GM19043 (cell line): ENCODE measurements at regions not wholly inside any gene's neighbourhood (a gene's known extent, or its start where the extent isn't known, plus 50 kb on each side); places are given as distances from the start of the nearest gene placed in this dataset.
"Not testable (repeated sequence)": the region's sequence is repeated elsewhere in the genome, so short reads cannot be mapped to it uniquely, and the experiment has no call there.

ENCODE experiments used
- ATAC-seq: cut with Tn5 transposase; IDR thresholded peaks from one replicate; pipeline ENCODE4 v1.9.1; 2021; ENCODE audit warnings: low read depth; ENCODE audit not compliant: unreplicated experiment

GRCh38 chr2:139742216-139743172 lies 962.3 kb upstream of the NXPH2 start:
- ATAC-seq, result no peak

- ATAC-seq, result no peak
These were observed 957.5 kb upstream of the NXPH2 start for GRCh38 chr2:139737659-139738058.

- ATAC-seq, result no peak
These were observed 950.0 kb upstream of the NXPH2 start for GRCh38 chr2:139730197-139730596.

- ATAC-seq, result no peak
These were observed 941.3 kb upstream of the NXPH2 start for GRCh38 chr2:139721411-139721995.

- no peak for ATAC-seq
These were observed 939.9 kb upstream of the NXPH2 start for GRCh38 chr2:139720056-139720455.

DNA sequence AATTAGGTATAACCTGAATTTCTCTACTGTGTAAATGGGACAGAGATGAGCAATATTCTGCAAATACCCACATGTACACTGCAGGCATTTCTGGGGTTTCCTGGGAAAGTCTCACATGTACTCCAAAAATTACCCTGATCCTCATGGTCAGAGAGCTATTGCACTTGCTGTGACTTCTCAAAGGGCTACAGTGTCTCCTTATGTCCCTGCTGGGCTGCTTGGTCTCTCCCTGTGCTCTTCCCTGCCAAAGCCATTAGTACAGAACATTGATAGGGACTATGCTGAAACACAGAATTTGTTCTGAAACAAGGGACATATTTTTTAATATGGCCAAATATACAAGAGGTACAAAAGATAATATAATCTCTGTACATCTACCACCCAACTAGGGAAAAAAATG lies 924.4 kb upstream of the NXPH2 start:
- ATAC-seq, result no peak

DNA sequence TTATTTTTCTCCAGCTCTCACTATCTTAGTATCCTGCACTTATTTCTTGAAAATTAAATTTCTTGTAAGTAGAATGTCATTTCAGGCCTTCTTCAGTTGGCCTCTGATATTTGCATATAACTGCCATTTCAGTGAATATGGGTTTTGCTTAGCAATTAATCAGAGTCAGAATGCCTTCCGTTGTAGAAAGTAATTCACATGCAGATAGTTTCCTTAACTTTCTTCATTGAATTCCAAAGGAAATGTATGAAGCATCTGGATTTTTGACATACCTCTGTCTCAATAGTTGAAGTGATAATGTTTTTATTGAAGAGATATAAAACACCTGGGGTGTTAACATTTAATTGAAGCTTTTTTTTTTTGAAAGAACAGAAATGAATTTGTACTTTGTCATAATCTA lies 914.1 kb upstream of the NXPH2 start:
- ATAC-seq, result no peak

DNA sequence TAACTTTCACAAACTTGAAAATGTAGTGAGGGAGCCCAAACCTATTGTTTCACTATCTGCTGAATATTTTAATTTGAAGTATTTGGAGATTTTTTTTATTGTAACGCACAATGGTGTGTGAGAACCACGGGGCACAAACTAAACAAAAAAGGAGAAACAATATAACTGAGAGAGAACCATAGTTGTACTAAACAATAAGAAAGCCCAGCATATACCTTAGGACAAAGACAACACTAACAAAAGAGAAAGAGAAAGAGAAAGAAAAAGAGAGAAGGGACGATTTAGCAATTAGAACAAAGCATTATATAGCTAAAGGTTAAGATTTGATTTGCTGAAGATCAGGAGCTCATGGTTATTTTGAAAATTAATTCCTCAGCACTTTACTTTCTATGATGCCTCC lies 906.0 kb upstream of the NXPH2 start:
- ATAC-seq, result no peak

DNA sequence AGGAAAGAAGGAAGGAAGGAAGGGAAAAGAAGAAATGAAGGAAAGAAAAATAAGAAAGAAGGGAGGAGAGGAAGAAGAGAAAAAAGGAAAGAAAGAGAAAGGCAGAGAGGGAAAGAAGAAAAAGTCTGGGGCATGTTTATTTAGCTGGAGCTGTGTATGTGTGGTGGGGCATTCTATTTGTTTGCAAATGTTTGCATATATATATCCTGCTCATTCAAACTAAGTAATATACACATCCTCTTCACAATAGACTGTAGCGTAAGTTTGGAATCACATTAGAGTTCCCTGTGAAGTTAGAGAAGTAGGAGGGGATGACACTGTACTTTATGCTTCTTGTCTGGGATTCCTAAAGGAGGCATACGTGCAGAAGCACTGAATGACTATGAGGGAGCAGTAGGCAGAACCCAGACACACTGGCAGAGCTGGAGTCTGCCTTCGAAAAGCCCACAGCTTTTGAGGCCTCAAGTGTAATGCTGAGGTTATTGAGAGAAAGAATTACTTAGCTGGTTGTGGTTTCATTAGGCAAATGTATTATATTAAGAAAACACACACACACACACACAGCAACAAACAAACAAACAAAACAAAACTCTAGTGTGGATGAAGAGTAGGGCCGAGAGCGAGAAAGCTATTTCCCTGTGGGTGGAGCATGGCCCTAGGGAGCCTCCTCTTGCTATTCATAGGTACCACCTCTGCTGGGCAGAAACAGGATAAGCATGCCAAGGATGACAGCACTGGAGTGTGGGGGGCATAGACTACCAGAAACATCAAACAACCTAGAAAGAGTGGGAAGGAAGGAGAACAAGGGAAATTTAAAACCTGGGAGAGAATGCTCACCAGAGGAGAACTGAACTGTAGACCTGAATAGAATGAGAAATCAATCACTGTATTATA lies 905.1 kb upstream of the NXPH2 start:
- ATAC-seq, result no peak

GRCh38 chr2:139684286-139684860 lies 904.2 kb upstream of the NXPH2 start:
- no peak for ATAC-seq

DNA sequence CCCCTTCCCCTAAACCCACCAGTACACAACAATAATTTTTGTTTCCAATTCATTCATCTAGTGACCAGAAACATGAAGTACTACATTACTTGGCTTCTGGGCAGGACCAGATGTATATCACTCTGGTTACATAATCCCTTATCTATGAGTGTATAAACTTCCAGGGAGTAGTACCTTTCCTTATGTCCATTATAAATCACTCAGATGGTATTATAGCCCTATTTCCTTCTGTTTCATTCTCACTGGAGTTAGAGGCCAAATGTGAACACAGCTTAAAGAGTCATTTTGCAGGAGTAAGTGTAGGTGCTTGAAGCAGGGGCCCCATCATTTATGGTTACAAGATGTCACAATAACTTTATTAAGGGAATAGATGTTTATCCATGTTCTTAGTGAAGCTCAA lies 894.4 kb upstream of the NXPH2 start:
- ATAC-seq, result no peak

- ATAC-seq, result not testable (repeated sequence)
These were observed 893.3 kb upstream of the NXPH2 start for GRCh38 chr2:139673447-139673846.

DNA sequence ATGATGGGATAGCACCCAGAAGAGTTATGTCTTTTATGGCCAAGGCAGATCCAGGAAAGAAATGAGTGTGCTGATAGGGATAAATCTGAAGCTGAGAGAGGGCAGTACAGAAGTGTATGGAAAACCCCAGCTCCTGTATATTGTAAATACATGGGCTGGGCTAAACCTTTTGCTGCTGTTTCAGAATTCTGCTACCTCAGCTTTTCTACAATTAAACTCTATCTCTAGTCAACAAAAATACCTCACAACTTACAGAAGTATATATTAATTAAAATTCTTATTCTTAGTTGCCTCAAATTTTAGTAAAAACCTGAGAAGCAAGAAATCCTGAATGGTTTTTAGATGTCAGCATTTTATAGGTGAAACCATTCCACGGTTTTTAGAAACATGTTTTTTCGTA lies 889.5 kb upstream of the NXPH2 start:
- ATAC-seq, result no peak

- ATAC-seq, result no peak
These were observed 872.2 kb upstream of the NXPH2 start for GRCh38 chr2:139652385-139652784.

- ATAC-seq, result no peak
These were observed 865.4 kb upstream of the NXPH2 start for GRCh38 chr2:139645617-139646016.

- ATAC-seq, result no peak
These were observed 862.9 kb upstream of the NXPH2 start for GRCh38 chr2:139643139-139643538.

- no peak for ATAC-seq
These were observed 851.8 kb upstream of the NXPH2 start for GRCh38 chr2:139631966-139632365.

GRCh38 chr2:139628931-139629330 lies 848.7 kb upstream of the NXPH2 start:
- no peak for ATAC-seq

DNA sequence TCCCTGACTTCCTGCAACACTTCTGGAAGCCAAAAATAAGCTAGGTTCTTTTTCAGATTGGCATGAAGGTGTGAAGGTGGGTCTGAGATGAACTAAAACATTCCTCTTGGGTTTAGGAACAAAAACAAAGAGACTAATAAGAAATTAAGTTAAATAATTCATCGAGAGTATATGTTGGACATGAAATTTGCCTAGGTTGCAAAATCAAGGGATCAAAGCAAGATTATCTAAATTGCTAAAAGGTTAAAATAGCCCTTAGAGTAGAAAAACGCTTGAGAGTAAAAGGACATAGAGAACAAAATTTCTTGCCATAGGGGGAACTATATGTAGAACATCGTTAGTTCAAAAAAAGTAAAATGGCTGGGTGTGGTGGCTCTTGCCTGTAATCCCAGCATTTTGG lies 845.9 kb upstream of the NXPH2 start:
- no peak for ATAC-seq

GRCh38 chr2:139622691-139623090 lies 842.5 kb upstream of the NXPH2 start:
- ATAC-seq, result no peak

- ATAC-seq, result no peak
These were observed 837.6 kb upstream of the NXPH2 start for GRCh38 chr2:139617747-139618146.
